Mesodermal cell (in vitro differentiated cells): ENCODE measurements at regions not wholly inside any gene's neighbourhood (a gene's known extent, or its start where the extent isn't known, plus 50 kb on each side); places are given as distances from the start of the nearest gene placed in this dataset.

ENCODE experiments used
- H3K27ac ChIP-seq: 2 replicates; pipeline ENCODE4 v1.7.0; 2013; ENCODE audit warnings: mild to moderate bottlenecking, low read depth, low read length, moderate library complexity; ENCODE audit not compliant: severe bottlenecking
- H3K36me3 ChIP-seq: 2 replicates; pipeline ENCODE4 v1.7.1; 2013; ENCODE audit warnings: mild to moderate bottlenecking, low read length, moderate library complexity; ENCODE audit not compliant: control insufficient read depth, insufficient read depth
- H3K4me1 ChIP-seq: one replicate; pipeline ENCODE4 v1.7.1; 2013; ENCODE audit warnings: mild to moderate bottlenecking, low read length; ENCODE audit not compliant: insufficient read depth, control insufficient read depth, poor library complexity, severe bottlenecking
- H3K4me3 ChIP-seq: 2 replicates; pipeline ENCODE4 v1.7.0; 2013; ENCODE audit warnings: low read length, control low read depth, mild to moderate bottlenecking; ENCODE audit not compliant: insufficient read depth, poor library complexity, severe bottlenecking; ENCODE audit errors: extremely low read depth
- H3K9me3 ChIP-seq: 2 replicates; pipeline ENCODE4 v1.7.1; 2013; ENCODE audit warnings: mild to moderate bottlenecking, low read length, moderate library complexity; ENCODE audit not compliant: control insufficient read depth
- WGBS, 2 experiments: methylation state at CpG; one replicate each; pipeline ENCODE4 v1.1.5; 2013; ENCODE audit warnings: missing lambda C conversion rate in 2 of 2; ENCODE audit not compliant: insufficient coverage in 2 of 2; 5-methylcytosine and 5-hydroxymethylcytosine counted together

GRCh38 chr22:19611590-19611989 is 87.4 kb upstream of the CLDN5 start:
- Histone ChIP-seq H3K4me3 (no peak overlapping the region), H3K36me3 (no peaks in the 10 kb centered on the region), H3K9me3 (no peaks in the 10 kb centered on the region), H3K27ac (no peak overlapping the region), H3K4me1 (no peaks in the 10 kb centered on the region)
- WGBS, 2 experiments: 93 to 96% methylated on average over 12 to 14 of the region's 16 CpGs

GRCh38 chr22:19612866-19613572 is 88.8 kb upstream of the CLDN5 start:
- Histone ChIP-seq H3K27ac (no peak overlapping the region), H3K4me1 (no peaks in the 10 kb centered on the region), H3K9me3 (no peaks in the 10 kb centered on the region), H3K36me3 (no peaks in the 10 kb centered on the region), H3K4me3 (no peak overlapping the region)
- 88 to 89% methylated on average over 15 to 16 of the region's 16 CpGs for WGBS, 2 experiments

- 100% methylated on average over 1 of the region's 2 CpGs for WGBS, 2 experiments
- no peaks in the 10 kb centered on the region for H3K36me3 ChIP-seq
- H3K4me1 ChIP-seq: no peaks in the 10 kb centered on the region
- no peak overlapping the region for H3K27ac ChIP-seq
- no peak overlapping the region for H3K4me3 ChIP-seq
- H3K9me3 ChIP-seq: no peaks in the 10 kb centered on the region
Observed at GRCh38 chr22:19614536-19614863, 90.3 kb upstream of the CLDN5 start.

GRCh38 chr22:19615001-19615461 is 90.8 kb upstream of the CLDN5 start:
- Histone ChIP-seq H3K4me1 (no peaks in the 10 kb centered on the region), H3K36me3 (no peaks in the 10 kb centered on the region), H3K4me3 (no peak overlapping the region), H3K27ac (no peak overlapping the region), H3K9me3 (no peaks in the 10 kb centered on the region)
- 77 to 90% methylated on average over 9 of the region's 13 CpGs for WGBS, 2 experiments

GRCh38 chr22:19615867-19616581 is 91.8 kb upstream of the CLDN5 start:
- H3K9me3 ChIP-seq: no peaks in the 10 kb centered on the region
- WGBS, 2 experiments: 76 to 82% methylated on average over 6 to 7 of the region's 9 CpGs
- no peak overlapping the region for H3K27ac ChIP-seq
- no peaks in the 10 kb centered on the region for H3K4me1 ChIP-seq
- H3K4me3 ChIP-seq: no peak overlapping the region
- H3K36me3 ChIP-seq: no peaks in the 10 kb centered on the region

GRCh38 chr22:19619144-19620009 is 94.9 kb upstream of the SEPTIN5 start:
- H3K36me3 ChIP-seq: no peaks in the 10 kb centered on the region
- no peak overlapping the region for H3K27ac ChIP-seq
- no peak overlapping the region for H3K4me3 ChIP-seq
- H3K9me3 ChIP-seq: no peaks in the 10 kb centered on the region
- 88 to 98% methylated on average over 4 to 6 of the region's 8 CpGs for WGBS, 2 experiments
- H3K4me1 ChIP-seq: no peaks in the 10 kb centered on the region

- no peaks in the 10 kb centered on the region for H3K4me1 ChIP-seq
- no peak overlapping the region for H3K27ac ChIP-seq
- 92 to 94% methylated on average over 17 to 21 of the region's 21 CpGs for WGBS, 2 experiments
- H3K4me3 ChIP-seq: no peak overlapping the region
- no peaks in the 10 kb centered on the region for H3K36me3 ChIP-seq
- H3K9me3 ChIP-seq: no peaks in the 10 kb centered on the region
Observed at GRCh38 chr22:19620742-19621371, 93.4 kb upstream of the SEPTIN5 start.

- no peaks in the 10 kb centered on the region for H3K9me3 ChIP-seq
- 83 to 91% methylated on average over 13 to 14 of the region's 18 CpGs for WGBS, 2 experiments
- H3K36me3 ChIP-seq: no peaks in the 10 kb centered on the region
- H3K27ac ChIP-seq: no peak overlapping the region
- no peaks in the 10 kb centered on the region for H3K4me1 ChIP-seq
- H3K4me3 ChIP-seq: no peak overlapping the region
Observed at GRCh38 chr22:19621373-19622060, 92.8 kb upstream of the SEPTIN5 start.

- H3K4me1 ChIP-seq: no peaks in the 10 kb centered on the region
- no peak overlapping the region for H3K27ac ChIP-seq
- no peak overlapping the region for H3K4me3 ChIP-seq
- H3K36me3 ChIP-seq: no peaks in the 10 kb centered on the region
- H3K9me3 ChIP-seq: no peaks in the 10 kb centered on the region
- WGBS, 2 experiments: 80 to 89% methylated on average over 11 of the region's 11 CpGs
Observed at GRCh38 chr22:19622061-19622441, 92.3 kb upstream of the SEPTIN5 start.
